CD4-positive, alpha-beta T cell treated with Interleukin-17A for 4 hours (primary cell): ENCODE measurements at regions not wholly inside any gene's neighbourhood (a gene's known extent, or its start where the extent isn't known, plus 50 kb on each side); places are given as distances from the start of the nearest gene placed in this dataset.

Experiments used
- DNase-seq: peaks from one replicate; pipeline ENCODE4 v3.0.0-alpha.2; 2020; ENCODE audit warnings: mixed read lengths

GRCh38 chr20:40538131-40538530 lies 150.9 kb downstream of the MAFB start:
- DNase-seq = no peak

DNA sequence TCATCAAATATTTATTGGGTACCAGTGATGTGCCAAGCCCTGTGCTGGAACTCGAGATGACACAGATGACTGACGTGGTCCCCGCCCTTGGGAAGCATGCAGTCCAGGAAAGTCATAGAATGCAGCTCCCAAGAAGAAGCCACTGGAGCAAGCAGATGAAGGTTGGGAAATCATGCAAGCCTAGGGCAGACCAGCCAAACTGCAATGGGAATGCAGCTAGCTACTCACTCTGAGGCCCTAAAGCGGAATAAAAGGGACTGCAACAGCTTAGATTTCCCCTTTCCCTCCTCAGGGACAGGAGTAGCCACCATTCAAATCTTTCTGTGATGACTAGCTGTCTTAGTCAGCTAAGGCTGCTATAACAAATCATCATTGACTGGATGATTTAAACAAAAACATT lies 152.2 kb downstream of the MAFB start:
- DNase-seq = no peak

DNA sequence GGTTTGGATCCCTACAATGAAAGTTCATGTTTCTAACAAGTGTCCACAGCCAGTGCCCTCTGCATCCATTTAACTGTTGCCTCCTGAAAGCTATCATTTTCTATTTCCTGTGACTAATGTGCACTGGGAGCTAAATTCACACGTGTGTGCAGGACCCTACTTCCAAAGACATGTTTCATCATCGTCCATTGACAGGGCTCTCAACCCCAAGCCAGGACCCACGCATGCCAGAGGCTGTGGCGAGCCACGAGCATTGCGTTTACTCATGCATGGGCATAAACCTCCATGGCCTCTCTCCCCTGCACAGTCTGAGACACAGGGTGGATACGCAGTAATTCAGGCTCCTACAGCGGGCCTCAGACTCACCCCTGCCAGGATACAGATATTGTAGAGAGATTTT lies 153.2 kb downstream of the MAFB start:
- no peak for DNase-seq

DNA sequence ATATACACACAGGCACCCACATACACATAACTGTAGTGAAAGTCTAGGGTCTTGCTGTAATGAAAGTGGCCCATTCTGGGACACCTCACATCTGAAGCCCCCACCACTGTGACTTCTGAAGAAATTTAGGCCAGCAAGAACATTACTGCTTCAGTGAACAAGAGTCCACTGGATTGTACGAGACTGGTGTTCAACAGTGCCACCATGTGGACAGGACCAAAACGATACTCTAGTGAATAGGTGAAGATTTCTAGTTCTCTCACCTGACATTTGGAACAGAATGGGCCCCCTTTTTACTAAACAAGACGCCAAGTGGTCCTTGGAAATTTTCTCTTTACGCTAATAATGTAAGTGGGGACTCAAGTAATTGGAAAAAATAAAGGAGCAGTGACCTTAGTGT lies 156.9 kb downstream of the MAFB start:
- no peak for DNase-seq

DNA sequence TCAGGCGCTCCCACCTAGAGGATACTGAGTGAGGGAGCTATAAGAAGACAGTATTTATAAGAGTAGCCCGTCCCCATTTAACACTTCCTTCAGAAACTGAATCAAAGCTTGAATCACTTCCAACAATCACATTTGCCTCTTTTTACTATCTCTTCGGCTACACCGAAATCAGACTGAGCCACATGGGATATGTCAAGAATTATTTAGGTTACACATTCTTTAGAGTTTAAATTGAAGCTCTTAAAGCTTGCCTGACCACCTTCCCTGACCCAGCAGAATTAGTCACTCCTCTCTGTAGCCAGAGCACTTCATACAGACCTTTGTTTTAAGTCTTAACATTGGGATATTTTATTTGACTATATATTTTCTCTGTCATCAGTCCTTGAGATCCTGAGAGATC lies 163.7 kb downstream of the MAFB start:
- no peak for DNase-seq

GRCh38 chr20:40524071-40524470 lies 165.0 kb downstream of the MAFB start:
- no peak for DNase-seq

DNA sequence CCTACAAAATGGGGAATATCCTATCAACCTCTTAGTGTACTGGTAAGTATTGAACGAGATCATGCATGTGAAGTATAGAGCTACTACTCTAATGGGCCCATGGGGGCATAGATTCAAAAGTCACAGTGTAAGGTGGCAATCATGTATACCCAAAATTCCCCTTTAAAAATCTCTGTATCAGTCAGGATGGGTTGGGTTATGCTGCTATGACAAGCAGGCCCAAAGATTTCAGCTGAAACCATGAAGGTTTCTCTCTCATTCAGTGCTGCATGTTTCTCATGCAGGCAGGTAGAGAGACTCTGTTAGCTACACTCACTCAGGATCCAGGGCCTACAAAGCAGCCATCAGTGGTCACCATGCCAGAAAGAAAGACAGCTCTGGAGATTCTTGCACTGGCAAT lies 166.6 kb downstream of the MAFB start:
- DNase-seq = no peak

DNA sequence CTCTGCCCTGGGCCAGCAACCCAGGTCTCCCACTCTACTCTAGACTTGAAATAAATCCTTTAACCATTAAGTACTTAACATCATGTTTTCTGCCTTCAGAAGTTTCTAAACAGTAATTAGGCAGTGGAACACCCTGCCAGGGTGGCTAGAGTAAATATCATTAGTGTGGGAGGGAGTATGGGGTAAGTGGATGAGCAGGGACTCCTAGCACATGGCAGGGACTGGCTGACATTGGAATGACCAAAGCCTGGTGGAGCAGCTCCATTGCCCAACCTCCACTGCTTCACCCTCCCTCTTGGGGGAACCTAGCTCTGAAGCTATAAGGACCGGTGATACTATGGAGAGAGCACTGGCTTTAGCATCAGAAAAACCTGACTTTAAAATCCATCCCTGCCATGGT lies 167.1 kb downstream of the MAFB start:
- no peak for DNase-seq

DNA sequence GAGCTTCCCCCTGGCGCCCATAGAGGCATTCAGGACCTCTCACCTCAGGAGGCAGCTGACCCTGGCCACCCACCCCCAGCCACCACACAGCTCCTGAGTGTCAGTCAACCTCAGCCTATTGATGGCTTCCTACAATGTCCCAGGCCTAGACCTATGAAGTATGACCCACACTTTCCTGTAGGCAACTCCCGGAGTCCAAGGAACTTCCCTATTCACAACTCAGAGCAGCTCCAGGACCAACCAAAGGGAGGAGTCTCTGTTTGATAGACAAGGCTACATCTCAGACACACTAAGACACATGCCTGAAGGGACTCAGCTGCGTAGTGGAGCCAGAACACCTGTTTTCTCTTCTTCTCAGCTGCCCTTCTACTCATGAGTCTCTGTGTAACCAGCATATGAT lies 169.1 kb downstream of the MAFB start:
- no peak for DNase-seq

GRCh38 chr20:40512994-40513393 lies 176.0 kb downstream of the MAFB start:
- DNase-seq = no peak

DNA sequence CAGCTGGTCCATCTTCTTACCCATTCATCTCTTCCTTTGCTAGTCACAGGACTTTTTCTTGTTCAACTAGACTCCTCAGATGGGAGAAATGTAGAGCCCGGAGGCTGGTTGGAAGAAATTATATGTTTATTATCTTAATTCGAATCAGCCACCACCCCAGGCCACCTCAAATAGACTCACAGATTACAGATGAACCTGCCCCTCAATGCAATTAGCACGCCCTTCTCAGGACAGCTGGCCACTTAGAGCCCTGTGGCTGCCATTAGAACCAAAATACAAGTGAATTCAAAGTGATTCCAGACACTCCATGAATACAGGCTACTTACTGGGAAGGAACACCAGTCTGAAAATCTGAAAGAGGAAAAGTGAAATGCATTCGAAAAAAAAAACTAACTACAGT lies 176.4 kb downstream of the MAFB start:
- no peak for DNase-seq

DNA sequence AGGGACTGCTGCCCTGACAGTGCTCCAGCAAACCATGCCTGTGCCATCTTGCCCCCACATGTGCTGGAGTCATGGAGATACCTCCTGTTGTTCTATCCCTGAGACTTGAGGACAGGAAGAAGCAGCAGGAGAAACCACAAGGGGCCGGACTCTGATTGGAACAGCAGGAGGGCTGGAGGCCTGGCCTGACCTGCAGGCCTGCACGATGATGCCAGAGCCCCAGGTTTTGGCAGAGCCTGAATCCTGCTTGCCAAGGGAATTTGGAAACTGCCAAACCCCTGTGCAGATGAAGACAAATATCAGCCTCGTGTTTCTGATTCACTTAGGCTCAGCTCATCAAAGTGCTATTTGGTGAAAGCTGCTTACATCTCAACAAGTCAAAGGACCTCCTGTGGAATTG lies 177.6 kb downstream of the MAFB start:
- no peak for DNase-seq

DNA sequence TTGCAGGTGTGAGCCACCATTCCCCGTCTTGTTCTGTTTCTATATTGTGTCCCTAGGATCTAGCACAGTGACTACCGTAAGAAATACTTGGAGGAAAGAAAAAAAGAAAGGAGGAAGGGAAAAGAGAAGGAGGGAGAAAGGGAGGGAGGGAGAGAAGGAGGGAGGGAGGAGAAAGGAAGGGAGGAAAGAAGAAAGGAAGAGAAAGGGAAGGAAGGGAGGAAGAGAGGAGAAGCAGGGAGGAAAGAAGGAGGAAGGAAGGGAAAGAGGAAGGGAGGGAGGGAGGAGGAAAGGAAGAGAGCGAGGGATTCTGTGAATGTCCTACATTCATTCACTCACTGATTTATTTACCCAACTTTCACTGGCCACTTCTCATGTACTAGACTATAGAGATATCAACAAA lies 178.4 kb downstream of the MAFB start:
- no peak for DNase-seq

GRCh38 chr20:40508821-40509220 lies 180.2 kb downstream of the MAFB start:
- DNase-seq = no peak

- no peak for DNase-seq
These were observed 182.5 kb downstream of the MAFB start for GRCh38 chr20:40506537-40506939.

GRCh38 chr20:40503119-40503518 lies 185.9 kb downstream of the MAFB start:
- no peak for DNase-seq

DNA sequence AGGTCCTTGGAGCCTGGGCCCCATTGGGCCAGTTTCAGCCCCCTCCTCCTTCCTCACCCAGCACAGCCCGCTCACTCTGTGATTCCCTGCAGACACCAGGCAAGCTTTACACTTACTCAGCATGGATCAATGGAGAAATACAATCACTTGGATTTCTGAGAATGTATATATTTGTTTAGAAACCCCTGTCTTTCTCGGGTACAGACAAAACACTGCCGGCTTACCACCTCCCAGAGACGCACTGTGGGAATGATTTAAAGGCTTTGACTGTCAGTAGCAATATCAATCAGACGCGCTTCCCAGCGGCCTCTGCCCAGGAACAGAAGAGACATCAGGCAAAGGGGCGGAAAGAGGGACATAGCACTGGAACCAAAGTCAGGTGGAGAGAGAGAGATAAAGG lies 186.5 kb downstream of the MAFB start:
- no peak for DNase-seq

DNA sequence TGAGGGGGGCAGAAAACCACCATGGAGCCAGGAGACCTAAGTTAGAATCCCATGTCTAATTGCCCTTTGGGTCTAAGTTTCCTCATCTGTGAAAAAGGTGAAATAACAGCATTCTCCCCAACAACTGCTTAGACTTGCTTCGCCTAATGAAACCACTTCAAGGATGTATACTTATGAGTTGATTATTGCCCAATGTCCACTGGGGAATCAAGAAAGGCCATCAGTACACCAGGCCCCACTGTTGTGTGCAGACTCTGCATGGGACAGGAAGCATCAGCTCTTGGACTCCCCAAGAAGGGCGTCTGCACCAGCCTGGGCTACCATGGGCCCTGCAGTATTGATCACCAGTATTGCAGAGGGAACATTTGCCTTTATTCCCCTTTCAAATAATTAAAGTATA lies 189.6 kb downstream of the MAFB start:
- no peak for DNase-seq

GRCh38 chr20:40497899-40498691 lies 190.9 kb downstream of the MAFB start:
- DNase-seq = no peak

GRCh38 chr20:40495956-40496355 lies 193.1 kb downstream of the MAFB start:
- no peak for DNase-seq

- DNase-seq = no peak
These were observed 194.8 kb downstream of the MAFB start for GRCh38 chr20:40494248-40494647.

GRCh38 chr20:40493549-40493948 lies 195.5 kb downstream of the MAFB start:
- DNase-seq = no peak

- DNase-seq = no peak
These were observed 196.0 kb downstream of the MAFB start for GRCh38 chr20:40493071-40493470.

GRCh38 chr20:40491009-40491590 lies 197.9 kb downstream of the MAFB start:
- no peak for DNase-seq

DNA sequence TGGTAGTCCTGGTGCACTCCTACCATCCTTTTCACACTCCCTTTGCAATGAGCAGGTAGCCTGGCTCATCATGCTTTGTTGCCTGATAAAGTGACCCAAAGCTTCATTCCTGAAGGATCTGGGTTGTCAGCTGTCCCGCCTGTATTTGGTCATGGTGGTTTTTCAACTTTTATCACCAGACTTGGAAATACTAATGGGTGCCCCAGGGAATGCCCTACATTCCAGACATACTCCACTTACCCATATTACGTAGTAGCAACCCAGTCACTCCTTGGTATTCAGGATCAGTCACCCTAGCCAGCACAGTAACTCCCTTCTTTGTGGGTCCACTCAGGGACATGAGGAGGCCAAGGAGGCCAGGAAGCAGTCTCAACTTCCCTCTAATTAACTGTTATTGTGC lies 199.2 kb downstream of the MAFB start:
- DNase-seq = no peak
